ENCODE measurements at regions not wholly inside any gene's neighbourhood (a gene's known extent, or its start where the extent isn't known, plus 50 kb on each side); places are given as distances from the start of the nearest gene placed in this dataset.

DNA sequence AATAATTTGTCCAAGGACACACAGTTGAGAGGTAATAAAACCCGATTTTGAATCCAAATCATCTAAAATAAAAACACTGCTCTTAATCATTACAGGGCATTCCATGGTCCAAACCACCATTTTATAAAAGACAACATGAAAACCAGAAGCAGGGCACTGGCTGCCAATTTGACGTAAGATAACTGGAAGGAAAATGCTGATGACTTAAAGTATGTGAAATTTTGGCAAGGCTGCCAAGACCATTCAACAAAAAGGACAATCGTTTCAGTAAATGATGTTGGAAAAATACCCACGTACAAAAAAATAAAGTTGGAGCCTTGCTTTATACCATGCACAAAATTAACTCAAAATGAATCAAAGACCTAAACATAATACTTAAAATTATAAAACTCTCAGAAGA is 344.4 kb downstream of the RAPGEF2 start:
- DNase-seq (ENCODE audit: low read depth, low spot score) (no peak), ATAC-seq (no peak)
- no peaks in the 10 kb centered on the region for H3K4me1 ChIP-seq (ENCODE audit: control insufficient read depth, insufficient read depth, low read length)
- no peaks in the 10 kb centered on the region for H3K36me3 ChIP-seq (ENCODE audit: control insufficient read depth, insufficient read depth, low read length)
- in situ Hi-C loops (cut with HindIII; ENCODE audit: low pct_unique_long_range_greater_than_20kb, low sequenced_read_pairs) = no loop called here
- ChIA-PET POLR2A (no interaction called here), CTCF (no interaction called here)
- H3K4me3 ChIP-seq (ENCODE audit: low read depth in 2 of 2, low read length in 2 of 2) = no peak overlapping the region
- no TSS peak for BruUV-seq (replicated peaks)
- TF ChIP-seq, protein P1, sequence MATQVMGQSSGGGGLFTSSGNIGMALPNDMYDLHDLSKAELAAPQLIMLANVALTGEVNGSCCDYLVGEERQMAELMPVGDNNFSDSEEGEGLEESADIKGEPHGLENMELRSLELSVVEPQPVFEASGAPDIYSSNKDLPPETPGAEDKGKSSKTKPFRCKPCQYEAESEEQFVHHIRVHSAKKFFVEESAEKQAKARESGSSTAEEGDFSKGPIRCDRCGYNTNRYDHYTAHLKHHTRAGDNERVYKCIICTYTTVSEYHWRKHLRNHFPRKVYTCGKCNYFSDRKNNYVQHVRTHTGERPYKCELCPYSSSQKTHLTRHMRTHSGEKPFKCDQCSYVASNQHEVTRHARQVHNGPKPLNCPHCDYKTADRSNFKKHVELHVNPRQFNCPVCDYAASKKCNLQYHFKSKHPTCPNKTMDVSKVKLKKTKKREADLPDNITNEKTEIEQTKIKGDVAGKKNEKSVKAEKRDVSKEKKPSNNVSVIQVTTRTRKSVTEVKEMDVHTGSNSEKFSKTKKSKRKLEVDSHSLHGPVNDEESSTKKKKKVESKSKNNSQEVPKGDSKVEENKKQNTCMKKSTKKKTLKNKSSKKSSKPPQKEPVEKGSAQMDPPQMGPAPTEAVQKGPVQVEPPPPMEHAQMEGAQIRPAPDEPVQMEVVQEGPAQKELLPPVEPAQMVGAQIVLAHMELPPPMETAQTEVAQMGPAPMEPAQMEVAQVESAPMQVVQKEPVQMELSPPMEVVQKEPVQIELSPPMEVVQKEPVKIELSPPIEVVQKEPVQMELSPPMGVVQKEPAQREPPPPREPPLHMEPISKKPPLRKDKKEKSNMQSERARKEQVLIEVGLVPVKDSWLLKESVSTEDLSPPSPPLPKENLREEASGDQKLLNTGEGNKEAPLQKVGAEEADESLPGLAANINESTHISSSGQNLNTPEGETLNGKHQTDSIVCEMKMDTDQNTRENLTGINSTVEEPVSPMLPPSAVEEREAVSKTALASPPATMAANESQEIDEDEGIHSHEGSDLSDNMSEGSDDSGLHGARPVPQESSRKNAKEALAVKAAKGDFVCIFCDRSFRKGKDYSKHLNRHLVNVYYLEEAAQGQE (IDR thresholded peaks at IDR 0.05; ENCODE audit: insufficient read depth in 1 of 2, low read depth in 2 of 2, low read length in 1 of 2) = no peak
- TF ChIP-seq, protein P2, sequence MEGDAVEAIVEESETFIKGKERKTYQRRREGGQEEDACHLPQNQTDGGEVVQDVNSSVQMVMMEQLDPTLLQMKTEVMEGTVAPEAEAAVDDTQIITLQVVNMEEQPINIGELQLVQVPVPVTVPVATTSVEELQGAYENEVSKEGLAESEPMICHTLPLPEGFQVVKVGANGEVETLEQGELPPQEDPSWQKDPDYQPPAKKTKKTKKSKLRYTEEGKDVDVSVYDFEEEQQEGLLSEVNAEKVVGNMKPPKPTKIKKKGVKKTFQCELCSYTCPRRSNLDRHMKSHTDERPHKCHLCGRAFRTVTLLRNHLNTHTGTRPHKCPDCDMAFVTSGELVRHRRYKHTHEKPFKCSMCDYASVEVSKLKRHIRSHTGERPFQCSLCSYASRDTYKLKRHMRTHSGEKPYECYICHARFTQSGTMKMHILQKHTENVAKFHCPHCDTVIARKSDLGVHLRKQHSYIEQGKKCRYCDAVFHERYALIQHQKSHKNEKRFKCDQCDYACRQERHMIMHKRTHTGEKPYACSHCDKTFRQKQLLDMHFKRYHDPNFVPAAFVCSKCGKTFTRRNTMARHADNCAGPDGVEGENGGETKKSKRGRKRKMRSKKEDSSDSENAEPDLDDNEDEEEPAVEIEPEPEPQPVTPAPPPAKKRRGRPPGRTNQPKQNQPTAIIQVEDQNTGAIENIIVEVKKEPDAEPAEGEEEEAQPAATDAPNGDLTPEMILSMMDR (IDR thresholded peaks at IDR 0.05) = no peak
- TF ChIP-seq TCF7L2 (IDR thresholded peaks at IDR 0.05; ENCODE audit: low read depth, low read length) (no peak), POLR2AphosphoS5 (IDR thresholded peaks at IDR 0.05; ENCODE audit: low read depth, low read length) (no peak), SIN3A (IDR thresholded peaks at IDR 0.05; ENCODE audit: borderline replicate concordance, insufficient read depth, low read depth, low read length) (no peak)
- intact Hi-C loops (cut with micrococcal nuclease; ENCODE audit: unreplicated experiment) = loop anchor here (10.0 kb wide), 1 partner anchor 242 kb away; no protein-coding TSS in a partner anchor
- H3K9me3 ChIP-seq (ENCODE audit: control insufficient read depth, insufficient read depth, low read depth, low read length) = no peaks in the 10 kb centered on the region
- H3K27ac ChIP-seq (ENCODE audit: low read length) = no peak overlapping the region
- H3K27me3 ChIP-seq (ENCODE audit: control insufficient read depth, insufficient read depth, low read length) = no peaks in the 10 kb centered on the region

DNA sequence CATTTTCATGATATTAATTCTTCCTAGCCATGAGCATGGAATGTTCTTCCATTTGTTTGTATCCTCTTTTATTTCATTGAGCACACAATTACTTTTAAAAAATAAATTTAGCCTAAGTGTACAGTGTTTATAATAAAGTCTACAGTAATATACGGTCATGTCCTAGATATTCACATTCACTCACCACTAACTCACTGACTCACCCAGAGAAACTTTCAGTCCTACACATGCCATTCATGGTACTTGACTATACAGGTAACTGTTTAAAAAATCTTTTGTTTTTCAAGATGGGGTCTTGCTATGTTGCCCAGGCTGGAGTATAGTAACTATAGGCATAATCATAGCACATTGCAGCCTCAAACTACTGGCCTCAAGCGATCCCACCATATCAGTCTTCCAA is 348.1 kb downstream of the RAPGEF2 start:
- TF ChIP-seq, protein P1 (IDR thresholded peaks at IDR 0.05; ENCODE audit: insufficient read depth in 1 of 2, low read depth in 2 of 2, low read length in 1 of 2) = no peak
- TF ChIP-seq TCF7L2 (IDR thresholded peaks at IDR 0.05; ENCODE audit: low read depth, low read length) = no peak
- no peak for TF ChIP-seq POLR2AphosphoS5 (IDR thresholded peaks at IDR 0.05; ENCODE audit: low read depth, low read length)
- no TSS peak for BruUV-seq (replicated peaks)
- ChIA-PET POLR2A (no interaction called here), CTCF (no interaction called here)
- H3K4me1 ChIP-seq (ENCODE audit: control insufficient read depth, insufficient read depth, low read length) = no peaks in the 10 kb centered on the region
- ATAC-seq (no peak), DNase-seq (ENCODE audit: low read depth, low spot score) (no peak)
- intact Hi-C loops (cut with micrococcal nuclease; ENCODE audit: unreplicated experiment) = no loop called here
- H3K9me3 ChIP-seq (ENCODE audit: control insufficient read depth, insufficient read depth, low read depth, low read length) = no peaks in the 10 kb centered on the region
- H3K36me3 ChIP-seq (ENCODE audit: control insufficient read depth, insufficient read depth, low read length) = no peaks in the 10 kb centered on the region
- H3K27me3 ChIP-seq (ENCODE audit: control insufficient read depth, insufficient read depth, low read length) = no peaks in the 10 kb centered on the region
- no peak overlapping the region for H3K4me3 ChIP-seq (ENCODE audit: low read depth in 2 of 2, low read length in 2 of 2)
- H3K27ac ChIP-seq (ENCODE audit: low read length) = no peak overlapping the region
- in situ Hi-C loops (cut with HindIII; ENCODE audit: low pct_unique_long_range_greater_than_20kb, low sequenced_read_pairs) = no loop called here

Measured in Panc1 (cell line).